ENCODE measurements at regions not wholly inside any gene's neighbourhood (a gene's known extent, or its start where the extent isn't known, plus 50 kb on each side); places are given as distances from the start of the nearest gene placed in this dataset.
A peak's percentile ranks its signal among the peaks of the same experiment; 100 is the strongest.

DNA sequence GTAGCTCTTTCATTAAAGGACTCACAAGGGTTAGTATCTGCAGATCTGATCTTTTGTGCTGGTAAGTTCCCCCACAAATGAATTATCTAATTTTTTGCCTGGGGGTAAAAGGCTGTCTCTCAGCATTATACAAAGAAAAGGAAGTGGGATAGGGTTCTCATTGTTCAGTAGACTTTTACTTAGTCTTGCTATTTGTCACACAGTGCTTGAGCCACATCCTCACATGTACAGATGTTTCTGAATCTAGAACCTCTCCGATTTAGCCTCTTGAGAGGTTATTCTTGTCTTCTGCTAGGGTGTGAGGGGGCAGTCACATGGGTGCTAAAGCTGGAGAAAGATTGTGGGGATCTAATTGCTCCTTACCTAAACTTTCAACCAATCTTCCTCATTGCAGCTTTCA, 93.0 kb downstream of the SLC41A2 start:
- WGBS, result 25% methylated on average over 1 of the region's 1 CpG
- no peaks in the 10 kb centered on the region for H3K36me3 ChIP-seq (ENCODE audit: control insufficient read depth in 2 of 2, insufficient read depth in 2 of 2, low read length in 1 of 2)
- peak overlapping the region in 1 of 2 donors; percentile 12 for H3K27ac ChIP-seq (ENCODE audit: low read depth in 1 of 2, low read length in 1 of 2)
- no peak overlapping the region for H3K4me3 ChIP-seq (ENCODE audit: low read length in 2 of 2)
- DNase-seq (ENCODE audit: low read depth in 6 of 9, low spot score in 9 of 9), result peak in 3 of 9 donors; percentile 8 to 47 (median 11)
- H3K4me1 ChIP-seq (ENCODE audit: control insufficient read depth in 2 of 2, insufficient read depth in 2 of 2, low read length in 2 of 2), result peaks cover 3 to 4% of the 10 kb centered on the region in 2 donors
- H3K27me3 ChIP-seq (ENCODE audit: control insufficient read depth in 2 of 2, insufficient read depth in 1 of 2, low read length in 1 of 2), result no peaks in the 10 kb centered on the region
- H3K9me3 ChIP-seq (ENCODE audit: control insufficient read depth in 2 of 2, insufficient read depth in 1 of 2, low read length in 1 of 2), result no peaks in the 10 kb centered on the region

DNA sequence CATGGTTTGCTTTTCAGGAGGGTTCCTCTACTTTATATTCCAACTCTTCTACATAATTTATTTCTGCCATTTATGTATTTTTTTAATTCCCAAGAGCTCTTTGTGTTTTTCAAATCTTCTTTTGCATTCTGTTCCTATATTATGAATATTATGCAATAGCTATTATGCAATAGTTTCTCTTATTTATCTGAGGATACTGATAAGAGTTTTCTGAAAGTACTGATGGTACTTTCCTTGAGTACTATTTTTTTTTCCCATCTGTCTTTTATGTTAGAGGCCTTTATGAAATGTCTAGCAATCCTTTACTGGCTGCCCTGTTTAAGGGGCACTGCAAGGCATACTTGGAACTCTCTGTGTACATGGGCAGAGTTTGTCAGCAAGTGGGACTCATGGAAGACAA, 93.4 kb downstream of the SLC41A2 start:
- Histone ChIP-seq H3K27ac (ENCODE audit: low read depth in 1 of 2, low read length in 1 of 2) (no peak overlapping the region), H3K27me3 (ENCODE audit: control insufficient read depth in 2 of 2, insufficient read depth in 1 of 2, low read length in 1 of 2) (no peaks in the 10 kb centered on the region), H3K36me3 (ENCODE audit: control insufficient read depth in 2 of 2, insufficient read depth in 2 of 2, low read length in 1 of 2) (no peaks in the 10 kb centered on the region), H3K4me3 (ENCODE audit: low read length in 2 of 2) (no peak overlapping the region), H3K4me1 (ENCODE audit: control insufficient read depth in 2 of 2, insufficient read depth in 2 of 2, low read length in 2 of 2) (peaks cover 3 to 4% of the 10 kb centered on the region in 2 donors), H3K9me3 (ENCODE audit: control insufficient read depth in 2 of 2, insufficient read depth in 1 of 2, low read length in 1 of 2) (no peaks in the 10 kb centered on the region)
- DNase-seq (ENCODE audit: low read depth in 6 of 9, low spot score in 9 of 9), result peak in 1 of 9 donors; percentile 7

DNA sequence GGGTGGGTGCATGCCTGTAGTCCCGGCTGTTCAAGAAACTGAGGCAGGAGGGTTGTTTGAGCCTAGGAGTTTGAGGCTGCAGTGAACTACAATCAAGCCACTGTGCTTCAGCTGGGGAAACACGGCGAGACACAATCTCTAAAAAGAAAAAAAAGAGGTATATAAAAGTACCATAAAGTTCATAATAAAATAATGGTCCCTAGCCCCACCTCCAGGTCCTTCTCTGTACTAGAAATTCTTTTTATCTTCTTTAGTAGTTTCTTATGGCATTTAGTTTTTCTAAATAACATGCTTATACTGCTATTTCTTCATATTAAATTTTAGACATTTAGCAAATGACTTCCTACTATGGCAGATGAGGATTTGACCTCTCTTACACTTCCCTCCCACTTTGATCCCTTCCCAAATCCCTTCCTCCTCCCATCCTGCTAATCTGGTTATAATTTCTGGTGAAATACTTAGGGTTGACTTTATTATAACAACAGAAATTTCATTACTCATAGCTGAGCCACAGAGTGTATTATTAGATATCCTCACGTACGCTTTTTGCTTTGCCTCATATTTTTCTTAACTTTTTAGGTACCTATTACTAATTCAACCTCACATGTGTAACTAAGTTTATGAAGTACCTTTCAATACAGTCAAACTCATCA, 94.7 kb downstream of the SLC41A2 start:
- Histone ChIP-seq H3K4me1 (ENCODE audit: control insufficient read depth in 2 of 2, insufficient read depth in 2 of 2, low read length in 2 of 2) (peaks cover 3 to 4% of the 10 kb centered on the region in 2 donors), H3K27ac (ENCODE audit: low read depth in 1 of 2, low read length in 1 of 2) (no peak overlapping the region), H3K4me3 (ENCODE audit: low read length in 2 of 2) (no peak overlapping the region), H3K9me3 (ENCODE audit: control insufficient read depth in 2 of 2, insufficient read depth in 1 of 2, low read length in 1 of 2) (no peaks in the 10 kb centered on the region), H3K36me3 (ENCODE audit: control insufficient read depth in 2 of 2, insufficient read depth in 2 of 2, low read length in 1 of 2) (no peaks in the 10 kb centered on the region), H3K27me3 (ENCODE audit: control insufficient read depth in 2 of 2, insufficient read depth in 1 of 2, low read length in 1 of 2) (no peaks in the 10 kb centered on the region)
- no peak for DNase-seq (ENCODE audit: low read depth in 6 of 9, low spot score in 9 of 9)
- WGBS, result 93% methylated on average over 5 of the region's 5 CpGs

DNA sequence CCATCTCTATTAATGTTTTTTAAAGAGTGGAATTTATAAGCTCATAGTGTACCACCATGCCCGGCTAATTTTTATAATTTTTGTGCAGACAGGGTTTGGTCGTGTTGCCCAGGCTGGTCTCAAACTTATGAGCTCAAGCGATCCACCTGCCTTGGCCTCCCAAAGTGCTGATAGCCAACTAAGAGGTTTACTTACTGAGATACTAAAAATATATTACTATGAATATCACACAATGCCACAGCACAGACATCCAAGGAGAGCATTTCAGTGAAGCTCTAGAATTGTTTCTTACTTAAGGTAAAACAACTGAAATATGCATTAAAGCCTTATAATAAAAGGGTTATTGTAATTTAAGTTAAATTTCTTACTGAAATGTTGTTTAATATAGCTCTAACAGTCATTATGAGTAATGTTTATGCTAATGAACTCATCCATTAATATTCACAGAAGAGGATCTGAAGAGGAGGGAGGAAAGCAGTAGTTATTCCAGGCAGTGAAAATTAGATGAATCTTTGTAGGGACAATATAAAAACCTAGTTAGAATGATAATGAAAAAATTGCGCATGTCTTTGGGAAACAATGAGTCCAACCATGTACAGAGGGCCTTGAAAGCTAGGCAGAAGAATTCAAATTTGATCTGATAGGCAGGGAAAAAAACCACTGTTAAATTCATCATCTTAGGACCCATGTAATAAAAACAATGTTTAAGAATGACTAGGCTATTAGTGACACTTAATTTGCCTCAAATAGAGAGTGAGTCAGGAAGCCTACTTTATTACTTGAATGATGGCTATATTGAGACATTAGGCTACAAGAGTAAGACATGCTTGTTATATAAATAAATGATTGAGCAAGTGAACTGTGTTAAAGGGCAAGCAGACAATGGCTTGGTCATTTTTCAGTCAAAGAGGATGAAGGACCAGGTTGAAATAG, 99.2 kb downstream of the SLC41A2 start:
- Histone ChIP-seq H3K4me1 (ENCODE audit: control insufficient read depth in 2 of 2, insufficient read depth in 2 of 2, low read length in 2 of 2) (no peaks in the 10 kb centered on the region), H3K27me3 (ENCODE audit: control insufficient read depth in 2 of 2, insufficient read depth in 1 of 2, low read length in 1 of 2) (no peaks in the 10 kb centered on the region), H3K4me3 (ENCODE audit: low read length in 2 of 2) (no peak overlapping the region), H3K36me3 (ENCODE audit: control insufficient read depth in 2 of 2, insufficient read depth in 2 of 2, low read length in 1 of 2) (no peaks in the 10 kb centered on the region), H3K9me3 (ENCODE audit: control insufficient read depth in 2 of 2, insufficient read depth in 1 of 2, low read length in 1 of 2) (no peaks in the 10 kb centered on the region), H3K27ac (ENCODE audit: low read depth in 1 of 2, low read length in 1 of 2) (no peak overlapping the region)
- 98% methylated on average over 4 of the region's 4 CpGs for WGBS
- no peak for DNase-seq (ENCODE audit: low read depth in 6 of 9, low spot score in 9 of 9)

DNA sequence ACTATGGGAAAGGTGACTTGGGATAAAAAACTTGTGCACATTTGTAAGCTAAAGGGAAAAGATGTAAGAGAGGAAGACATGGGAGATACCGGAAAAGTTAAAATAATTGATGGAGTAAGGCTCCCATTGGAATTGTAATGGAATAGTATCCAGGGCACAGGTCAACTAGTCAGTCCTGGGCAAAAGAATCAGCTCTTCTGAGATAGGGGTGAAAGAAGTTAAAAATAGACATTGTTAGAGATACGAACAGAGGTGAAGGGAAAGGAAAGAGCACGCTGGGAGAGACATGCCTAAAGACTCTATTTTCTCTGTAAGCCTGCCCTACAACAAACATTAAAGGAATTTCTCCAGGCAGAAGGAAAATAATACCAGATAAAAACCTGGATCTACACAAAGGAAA, 101.6 kb downstream of the SLC41A2 start:
- Histone ChIP-seq H3K4me1 (ENCODE audit: control insufficient read depth in 2 of 2, insufficient read depth in 2 of 2, low read length in 2 of 2) (no peaks in the 10 kb centered on the region), H3K4me3 (ENCODE audit: low read length in 2 of 2) (no peak overlapping the region), H3K9me3 (ENCODE audit: control insufficient read depth in 2 of 2, insufficient read depth in 1 of 2, low read length in 1 of 2) (no peaks in the 10 kb centered on the region), H3K27ac (ENCODE audit: low read depth in 1 of 2, low read length in 1 of 2) (no peak overlapping the region), H3K27me3 (ENCODE audit: control insufficient read depth in 2 of 2, insufficient read depth in 1 of 2, low read length in 1 of 2) (no peaks in the 10 kb centered on the region), H3K36me3 (ENCODE audit: control insufficient read depth in 2 of 2, insufficient read depth in 2 of 2, low read length in 1 of 2) (no peaks in the 10 kb centered on the region)
- 95% methylated on average over 3 of the region's 3 CpGs for WGBS
- no peak for DNase-seq (ENCODE audit: low read depth in 6 of 9, low spot score in 9 of 9)

DNA sequence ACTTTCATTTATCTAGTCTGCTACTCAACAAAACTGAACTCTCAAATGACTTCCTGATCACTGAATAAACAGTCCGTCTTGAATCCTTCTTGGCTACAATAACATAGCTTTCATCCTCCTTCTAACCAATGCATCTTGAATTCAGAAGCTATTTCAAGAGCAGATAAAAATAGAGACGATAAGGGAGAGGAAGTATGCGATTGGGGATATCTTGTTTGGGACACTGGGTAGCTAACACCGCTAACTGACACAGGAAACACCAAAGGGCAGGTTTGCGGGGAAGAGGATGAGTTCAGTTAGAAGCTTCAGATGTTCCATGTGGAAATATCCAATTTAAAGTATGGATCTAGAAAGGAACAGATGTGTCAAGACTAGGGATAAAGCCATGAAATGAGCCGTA, 102.5 kb downstream of the SLC41A2 start:
- 74% methylated on average over 6 of the region's 6 CpGs for WGBS
- DNase-seq (ENCODE audit: low read depth in 6 of 9, low spot score in 9 of 9), result no peak

DNA sequence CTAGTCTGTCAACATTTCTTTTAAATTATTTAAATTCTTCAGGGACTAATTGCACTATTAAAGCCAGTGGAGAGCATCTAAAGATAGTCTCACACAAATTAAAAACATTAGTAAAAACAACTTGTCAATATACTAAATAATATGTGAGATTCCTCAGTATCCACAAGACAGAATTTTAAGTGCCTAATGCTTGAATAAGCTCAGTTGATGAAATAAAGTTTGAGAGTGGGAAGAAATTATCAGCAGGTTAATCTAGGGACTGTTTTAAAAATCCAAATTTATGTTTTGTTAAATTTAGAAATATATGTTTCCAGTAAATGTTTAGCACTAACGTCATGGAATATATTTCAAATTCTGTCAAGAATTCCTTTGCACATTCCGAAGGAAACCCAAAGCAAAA, 105.2 kb downstream of the SLC41A2 start:
- 98% methylated on average over 2 of the region's 2 CpGs for WGBS
- Histone ChIP-seq H3K9me3 (ENCODE audit: control insufficient read depth in 2 of 2, insufficient read depth in 1 of 2, low read length in 1 of 2) (no peaks in the 10 kb centered on the region), H3K27ac (ENCODE audit: low read depth in 1 of 2, low read length in 1 of 2) (no peak overlapping the region), H3K4me3 (ENCODE audit: low read length in 2 of 2) (no peak overlapping the region), H3K36me3 (ENCODE audit: control insufficient read depth in 2 of 2, insufficient read depth in 2 of 2, low read length in 1 of 2) (no peaks in the 10 kb centered on the region), H3K27me3 (ENCODE audit: control insufficient read depth in 2 of 2, insufficient read depth in 1 of 2, low read length in 1 of 2) (no peaks in the 10 kb centered on the region), H3K4me1 (ENCODE audit: control insufficient read depth in 2 of 2, insufficient read depth in 2 of 2, low read length in 2 of 2) (no peaks in the 10 kb centered on the region)
- DNase-seq (ENCODE audit: low read depth in 6 of 9, low spot score in 9 of 9), result no peak

More for the DNA sequence above, 102.5 kb downstream of the SLC41A2 start:
- H3K4me1 ChIP-seq (ENCODE audit: control insufficient read depth in 2 of 2, insufficient read depth in 2 of 2, low read length in 2 of 2), result no peaks in the 10 kb centered on the region
- no peaks in the 10 kb centered on the region for H3K27me3 ChIP-seq (ENCODE audit: control insufficient read depth in 2 of 2, insufficient read depth in 1 of 2, low read length in 1 of 2)
- H3K27ac ChIP-seq (ENCODE audit: low read depth in 1 of 2, low read length in 1 of 2), result no peak overlapping the region
- no peaks in the 10 kb centered on the region for H3K9me3 ChIP-seq (ENCODE audit: control insufficient read depth in 2 of 2, insufficient read depth in 1 of 2, low read length in 1 of 2)
- H3K36me3 ChIP-seq (ENCODE audit: control insufficient read depth in 2 of 2, insufficient read depth in 2 of 2, low read length in 1 of 2), result no peaks in the 10 kb centered on the region
- no peak overlapping the region for H3K4me3 ChIP-seq (ENCODE audit: low read length in 2 of 2)

DNA sequence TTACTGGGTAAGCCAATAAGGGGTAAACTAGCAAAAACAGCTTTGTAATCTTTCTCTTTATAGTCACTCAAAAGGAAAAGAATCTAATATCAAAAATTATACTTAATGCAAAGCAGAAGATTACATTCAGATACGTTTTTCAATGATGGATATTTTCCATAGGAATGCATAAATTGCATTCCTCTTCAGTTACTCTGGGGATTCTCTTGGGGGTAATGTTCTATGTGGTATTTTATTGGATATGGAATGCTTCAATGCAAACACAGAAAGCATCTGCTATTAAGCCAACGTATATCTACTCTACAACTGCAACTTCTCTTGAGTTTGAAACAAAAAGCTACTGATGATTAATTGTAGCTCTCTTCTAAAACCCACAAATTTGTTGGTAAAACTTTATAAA, 106.0 kb downstream of the SLC41A2 start:
- H3K4me1 ChIP-seq (ENCODE audit: control insufficient read depth in 2 of 2, insufficient read depth in 2 of 2, low read length in 2 of 2), result no peaks in the 10 kb centered on the region
- no peak overlapping the region for H3K4me3 ChIP-seq (ENCODE audit: low read length in 2 of 2)
- no peaks in the 10 kb centered on the region for H3K9me3 ChIP-seq (ENCODE audit: control insufficient read depth in 2 of 2, insufficient read depth in 1 of 2, low read length in 1 of 2)
- 95% methylated on average over 2 of the region's 2 CpGs for WGBS
- H3K36me3 ChIP-seq (ENCODE audit: control insufficient read depth in 2 of 2, insufficient read depth in 2 of 2, low read length in 1 of 2), result no peaks in the 10 kb centered on the region
- H3K27me3 ChIP-seq (ENCODE audit: control insufficient read depth in 2 of 2, insufficient read depth in 1 of 2, low read length in 1 of 2), result no peaks in the 10 kb centered on the region
- no peak for DNase-seq (ENCODE audit: low read depth in 6 of 9, low spot score in 9 of 9)
- H3K27ac ChIP-seq (ENCODE audit: low read depth in 1 of 2, low read length in 1 of 2), result no peak overlapping the region

DNA sequence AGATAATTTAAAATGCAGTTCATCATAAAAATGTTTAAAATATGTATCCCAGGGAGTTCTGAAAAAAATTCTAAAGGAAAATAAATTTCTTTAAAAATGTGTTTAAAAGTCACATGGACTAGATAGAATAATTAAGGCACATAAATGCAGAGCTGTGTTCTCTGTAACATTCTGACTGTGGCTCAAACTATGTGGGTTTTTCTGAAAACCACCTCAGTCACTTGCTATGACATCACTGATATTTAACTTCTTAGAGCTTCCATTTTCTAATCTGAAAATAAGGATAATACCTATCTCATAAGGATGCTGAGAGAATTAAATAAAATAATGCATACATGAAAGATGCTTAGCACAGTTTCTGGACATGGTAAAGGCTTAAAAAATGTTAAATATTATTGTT, 107.3 kb downstream of the SLC41A2 start:
- Histone ChIP-seq H3K9me3 (ENCODE audit: control insufficient read depth in 2 of 2, insufficient read depth in 1 of 2, low read length in 1 of 2) (no peaks in the 10 kb centered on the region), H3K4me3 (ENCODE audit: low read length in 2 of 2) (no peak overlapping the region), H3K27ac (ENCODE audit: low read depth in 1 of 2, low read length in 1 of 2) (no peak overlapping the region), H3K4me1 (ENCODE audit: control insufficient read depth in 2 of 2, insufficient read depth in 2 of 2, low read length in 2 of 2) (no peaks in the 10 kb centered on the region), H3K27me3 (ENCODE audit: control insufficient read depth in 2 of 2, insufficient read depth in 1 of 2, low read length in 1 of 2) (no peaks in the 10 kb centered on the region), H3K36me3 (ENCODE audit: control insufficient read depth in 2 of 2, insufficient read depth in 2 of 2, low read length in 1 of 2) (no peaks in the 10 kb centered on the region)
- DNase-seq (ENCODE audit: low read depth in 6 of 9, low spot score in 9 of 9), result no peak

Data from thymus (tissue), 11 donors.